ENCODE measurements at regions not wholly inside any gene's neighbourhood (a gene's known extent, or its start where the extent isn't known, plus 50 kb on each side); places are given as distances from the start of the nearest gene placed in this dataset.

DNA sequence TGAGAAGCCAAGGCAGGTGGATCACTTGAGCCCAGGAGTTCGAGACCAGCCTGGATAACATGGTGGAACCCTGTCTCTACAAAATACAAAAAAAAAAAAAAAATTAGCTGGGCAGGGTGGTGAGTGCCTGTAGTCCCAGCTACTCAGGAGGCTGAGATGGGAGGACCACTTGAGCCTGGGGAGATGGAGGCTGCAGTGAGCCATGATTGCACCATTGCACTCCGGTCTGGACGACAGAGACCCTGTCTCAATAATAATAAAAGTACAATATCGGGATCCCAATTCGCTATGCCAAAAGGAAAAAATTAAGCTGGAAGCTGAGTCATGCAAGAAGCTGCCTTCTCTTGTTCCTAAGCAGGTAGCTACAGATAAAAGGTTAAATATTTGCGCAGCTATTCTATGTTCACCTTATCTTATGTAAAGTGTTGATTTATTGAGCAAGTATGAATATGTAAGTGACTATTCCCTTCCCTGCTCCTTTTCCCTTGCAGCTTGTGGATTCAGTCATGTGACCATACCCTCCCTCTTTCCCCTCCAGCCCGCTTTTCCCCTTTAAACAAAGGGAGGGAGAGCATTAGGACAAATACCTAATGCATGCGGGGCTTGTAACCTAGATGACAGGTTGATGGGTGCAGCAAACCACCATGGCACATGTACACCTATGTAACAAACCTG lies 112.0 kb downstream of the LITAF start:
- DNase-seq (ENCODE audit: low spot score): no peak

DNA sequence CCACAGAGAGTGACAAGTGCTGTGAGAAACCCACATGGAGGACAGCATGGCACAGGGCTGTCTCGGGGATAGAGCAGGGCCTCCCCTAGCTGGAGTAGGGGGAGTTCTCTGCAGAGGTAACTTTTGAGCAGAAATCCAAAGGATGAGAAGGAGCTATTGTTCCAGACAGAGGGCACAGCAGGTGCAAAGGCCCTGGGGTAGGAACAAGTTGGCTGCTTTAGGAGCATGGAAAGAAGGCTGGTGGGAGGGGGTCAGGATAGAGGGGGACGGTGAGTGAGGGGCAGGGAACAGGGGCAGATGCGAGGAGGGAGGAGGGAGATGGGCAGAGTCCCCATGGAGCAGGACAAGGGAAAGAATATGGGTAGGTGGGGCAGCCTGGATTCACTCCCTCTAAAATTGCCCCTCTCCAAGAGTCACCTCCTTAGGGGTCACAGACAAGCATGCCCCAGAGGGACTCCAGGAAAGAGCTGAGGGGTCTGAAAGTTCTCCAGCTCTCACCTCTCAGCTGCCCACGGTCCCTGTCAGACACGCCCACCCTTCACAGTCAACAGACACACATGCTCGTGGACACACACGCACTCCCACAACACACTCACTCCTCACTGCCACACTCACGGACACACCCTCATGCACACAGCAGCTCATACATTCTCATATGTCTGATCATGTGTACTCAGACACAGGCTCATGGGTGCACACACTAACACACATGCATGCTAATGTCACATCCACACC lies 110.7 kb downstream of the LITAF start:
- DNase-seq (ENCODE audit: low spot score): no peak

DNA sequence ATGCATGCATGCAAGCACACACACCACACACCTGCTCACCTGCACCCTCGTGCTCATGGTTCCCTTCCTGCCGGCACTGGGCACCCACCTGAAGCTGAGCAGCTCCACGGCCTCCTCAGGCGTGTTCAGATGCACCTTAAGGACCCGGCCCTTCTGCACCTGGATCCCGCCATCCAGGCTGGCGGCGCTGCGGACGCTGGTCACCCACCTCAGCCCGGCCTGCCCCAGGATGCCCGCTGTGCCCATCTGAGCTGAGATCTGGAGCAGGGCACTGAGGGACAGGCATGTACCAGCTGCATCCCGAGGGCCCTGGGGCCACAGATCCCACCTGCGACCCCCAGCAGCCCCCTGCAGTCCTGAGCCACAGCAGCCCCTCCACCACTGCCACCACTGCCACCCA lies 110.0 kb downstream of the LITAF start:
- DNase-seq (ENCODE audit: low spot score): no peak

GRCh38 chr16:11478431-11479119 lies 108.1 kb downstream of the LITAF start:
- no peak for DNase-seq (ENCODE audit: low spot score)

DNA sequence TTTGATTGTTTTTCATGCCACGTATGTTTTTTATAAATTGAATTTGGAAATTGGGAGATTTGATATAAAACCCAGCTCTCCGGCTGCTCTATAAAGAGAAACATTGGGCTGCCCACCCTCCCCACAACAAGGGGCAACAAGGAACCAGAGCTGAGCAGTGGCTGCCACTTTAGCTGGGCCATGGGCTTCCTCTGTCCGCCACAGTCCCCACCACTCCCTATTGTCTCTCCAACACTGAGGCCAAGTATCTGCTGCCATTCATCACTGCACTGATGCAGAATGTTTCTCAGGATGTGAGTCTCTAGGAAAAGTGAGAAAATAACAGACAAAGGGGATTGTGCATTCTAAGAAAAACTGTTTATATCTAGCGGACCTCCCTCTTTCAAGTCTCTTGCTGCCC lies 106.8 kb downstream of the LITAF start:
- DNase-seq (ENCODE audit: low spot score): no peak

DNA sequence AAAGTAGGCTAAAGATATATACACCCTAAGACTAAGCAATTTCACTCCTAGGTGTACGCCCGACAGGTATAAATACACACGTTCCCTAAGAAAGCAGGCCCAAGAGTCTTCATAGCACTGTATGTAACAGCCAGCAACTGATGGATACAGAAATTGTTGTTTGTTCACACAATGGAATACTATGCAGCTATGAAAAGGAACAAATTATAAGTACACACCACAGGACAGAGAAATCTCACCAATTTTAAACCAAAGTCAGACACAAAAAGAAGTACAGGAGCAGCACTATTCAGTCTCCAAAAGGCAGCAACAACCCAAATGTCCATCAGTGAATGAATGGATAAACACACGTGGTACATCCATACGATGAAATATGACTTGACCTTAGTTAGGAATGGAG lies 106.1 kb downstream of the LITAF start:
- no peak for DNase-seq (ENCODE audit: low spot score)

DNA sequence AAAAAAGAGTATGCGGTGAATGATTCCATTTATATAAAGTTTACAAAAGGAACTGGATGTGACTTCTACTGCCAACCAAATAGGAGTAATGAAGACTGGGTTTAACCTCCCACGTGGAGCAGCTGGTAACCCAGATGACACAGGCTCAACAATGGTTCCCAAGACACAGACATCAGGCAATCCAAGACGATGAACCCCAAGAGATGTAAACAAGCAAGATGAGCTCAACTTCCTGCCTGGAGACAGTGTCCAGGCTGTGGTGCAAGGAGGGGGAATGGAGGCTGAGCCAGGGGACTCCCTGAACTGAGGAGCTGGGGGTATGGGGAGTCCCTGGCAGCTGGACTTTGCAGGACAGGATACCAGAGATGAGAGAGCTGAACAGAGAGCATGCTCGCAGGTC lies 104.7 kb downstream of the LITAF start:
- peak; percentile 77 for DNase-seq (ENCODE audit: low spot score)

DNA sequence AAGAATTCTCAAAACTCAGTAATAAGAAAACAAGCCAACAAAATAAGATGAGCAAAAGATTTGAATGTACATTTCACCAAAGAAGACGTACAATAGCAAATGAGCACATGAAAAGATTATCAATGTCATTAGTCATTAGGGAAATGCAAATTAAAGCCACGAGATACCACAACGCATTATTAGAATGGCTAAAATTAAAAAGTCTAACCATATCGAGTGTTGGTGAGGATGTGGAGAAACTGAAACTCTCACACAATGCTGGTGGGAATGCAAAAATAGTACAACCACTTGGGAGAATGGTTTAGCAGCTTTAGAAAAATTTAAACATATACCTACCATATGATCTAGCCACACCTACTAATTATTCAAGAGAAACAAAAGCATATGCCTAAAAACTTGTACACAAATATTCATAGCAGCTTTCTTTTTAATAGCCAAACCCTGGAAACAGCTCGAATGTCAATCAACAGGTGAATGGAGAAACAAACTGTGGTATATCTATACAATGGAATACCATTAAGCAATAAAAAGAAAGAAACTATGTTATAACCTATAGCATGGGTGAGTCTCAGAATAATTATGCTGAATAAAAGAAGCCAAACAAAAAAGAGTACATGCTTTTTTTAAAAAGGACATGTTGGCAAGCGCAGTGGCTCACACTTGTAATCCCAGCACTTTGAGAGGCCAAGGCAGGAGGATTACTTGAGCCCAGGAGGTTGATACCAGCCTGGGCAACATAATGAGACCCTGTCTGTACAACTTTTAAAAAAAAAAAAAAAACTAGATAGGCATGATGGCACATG lies 103.6 kb downstream of the LITAF start:
- DNase-seq (ENCODE audit: low spot score): no peak

- peak; percentile 58 for DNase-seq (ENCODE audit: low spot score)
Measured at GRCh38 chr16:11484691-11485258, 101.9 kb downstream of the LITAF start.

GRCh38 chr16:11485676-11486075 lies 101.0 kb downstream of the LITAF start:
- DNase-seq (ENCODE audit: low spot score): no peak

- DNase-seq (ENCODE audit: low spot score): no peak
Measured at GRCh38 chr16:11487289-11487688, 99.4 kb downstream of the LITAF start.

GRCh38 chr16:11488304-11488703 lies 98.4 kb downstream of the LITAF start:
- DNase-seq (ENCODE audit: low spot score): no peak

GRCh38 chr16:11491524-11491923 lies 95.2 kb downstream of the LITAF start:
- no peak for DNase-seq (ENCODE audit: low spot score)

- DNase-seq (ENCODE audit: low spot score): no peak
Measured at GRCh38 chr16:11492808-11493530, 93.8 kb downstream of the LITAF start.

DNA sequence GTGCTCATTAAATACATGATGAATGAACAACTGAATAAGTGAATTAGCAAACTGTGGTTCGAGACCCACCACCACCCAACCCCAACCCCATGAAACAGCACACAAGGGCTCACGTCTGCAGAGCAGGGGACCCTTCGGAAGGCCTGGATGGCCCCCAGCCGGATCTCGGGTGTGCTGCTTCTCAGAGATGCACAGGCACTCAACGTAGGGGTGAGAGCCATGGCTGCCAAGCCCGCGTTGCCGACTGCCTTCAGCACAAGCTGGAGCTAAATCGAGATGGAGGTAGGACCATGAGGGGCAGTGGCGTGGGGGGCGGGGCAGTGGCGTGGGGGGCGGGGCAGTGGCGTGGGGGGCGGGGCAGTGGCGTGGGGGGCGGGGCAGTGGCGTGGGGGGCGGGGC lies 93.2 kb downstream of the LITAF start:
- DNase-seq (ENCODE audit: low spot score): no peak

DNA sequence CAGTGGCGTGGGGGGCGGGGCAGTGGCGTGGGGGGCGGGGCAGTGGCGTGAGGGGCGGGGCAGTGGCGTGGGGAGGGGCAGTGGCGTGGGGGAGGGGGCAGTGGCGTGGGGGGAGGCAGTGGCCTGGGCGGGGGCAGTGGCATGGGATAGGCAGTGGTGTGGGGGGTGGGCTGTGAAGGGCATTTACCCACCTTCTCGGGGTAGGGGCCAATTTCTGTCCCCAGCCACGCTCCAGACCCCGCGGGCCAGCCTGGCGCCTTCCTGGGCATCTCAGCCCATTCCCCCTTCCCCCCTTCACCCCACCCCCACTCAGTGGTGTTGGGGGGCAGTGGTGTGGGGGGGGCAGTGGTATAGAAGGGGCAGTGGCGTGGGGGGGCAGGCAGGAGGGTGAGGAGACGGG lies 92.7 kb downstream of the LITAF start:
- no peak for DNase-seq (ENCODE audit: low spot score)

GRCh38 chr16:11494433-11494832 lies 92.3 kb downstream of the LITAF start:
- DNase-seq (ENCODE audit: low spot score): no peak

DNA sequence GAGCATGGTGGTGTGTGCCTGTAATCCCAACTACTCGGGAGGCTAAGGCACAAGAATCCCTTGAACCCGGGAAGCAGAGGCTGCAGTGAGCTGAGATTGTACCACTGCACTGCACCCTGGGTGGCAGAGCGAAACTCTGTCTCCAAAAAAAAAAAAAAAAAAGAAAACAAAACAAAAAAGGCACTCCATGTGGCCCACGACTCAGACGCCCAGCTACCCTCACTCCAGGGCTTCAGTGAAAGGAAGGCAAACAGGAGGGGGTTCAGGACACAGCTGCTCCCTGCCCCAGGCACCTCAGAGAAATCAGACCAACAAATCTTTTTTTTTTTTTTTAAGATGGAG lies 91.7 kb downstream of the LITAF start:
- DNase-seq (ENCODE audit: low spot score): no peak

Data from AG08396 (cell line).